ENCODE measurements at regions not wholly inside any gene's neighbourhood (a gene's known extent, or its start where the extent isn't known, plus 50 kb on each side); places are given as distances from the start of the nearest gene placed in this dataset.

DNA sequence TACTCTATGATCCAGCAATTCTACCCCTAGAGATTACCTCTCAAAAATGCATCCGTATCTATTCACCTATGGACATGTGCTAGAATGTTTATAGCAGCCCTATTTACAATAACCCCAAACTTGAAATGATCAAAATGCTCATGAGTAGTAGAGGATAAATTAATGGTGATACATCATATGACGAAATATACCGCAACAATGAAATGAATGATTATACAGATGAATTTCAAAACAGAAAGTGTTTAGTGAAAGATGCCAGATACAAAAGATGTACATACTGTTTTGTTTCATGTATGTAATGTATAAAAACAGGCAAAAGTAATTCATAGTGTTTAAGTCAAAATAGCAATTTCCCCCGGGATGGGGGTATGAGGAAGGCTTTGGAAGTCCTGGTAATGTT is 91.0 kb upstream of the CD55 start:
- no peak for DNase-seq (ENCODE audit: extremely low spot score)
- no peak for TF ChIP-seq EP300 (IDR thresholded peaks at IDR 0.05)
- no peak for TF ChIP-seq CTCF (IDR thresholded peaks at IDR 0.05)
- no peak for TF ChIP-seq POLR2AphosphoS5 (IDR thresholded peaks at IDR 0.05)
- TF ChIP-seq POLR2A (IDR thresholded peaks at IDR 0.05; ENCODE audit: low read depth), result no peak
- Histone ChIP-seq H3K27ac (replicated peaks in 1 of 4) (no peak overlapping the region), H3K4me3 (no peak overlapping the region), H3K4me1 (peaks cover 0 to 11% (median 0%) of the 10 kb centered on the region in 4 donors), H3K9me3 (no peaks in the 10 kb centered on the region), H3K27me3 (no peaks in the 10 kb centered on the region), H3K36me3 (no peaks in the 10 kb centered on the region)
- intact Hi-C loops (cut with DNase I), result no loop called here
- 57% methylated on average over 4 of the region's 4 CpGs for WGBS

GRCh38 chr1:207234690-207235089 is 86.8 kb upstream of the CD55 start:
- Histone ChIP-seq H3K4me1 (no peaks in the 10 kb centered on the region), H3K36me3 (no peaks in the 10 kb centered on the region), H3K27me3 (no peaks in the 10 kb centered on the region), H3K4me3 (no peak overlapping the region), H3K27ac (replicated peaks in 1 of 4) (no peak overlapping the region), H3K9me3 (no peaks in the 10 kb centered on the region)
- intact Hi-C loops (cut with DNase I), result no loop called here
- TF ChIP-seq POLR2A (IDR thresholded peaks at IDR 0.05; ENCODE audit: low read depth) (no peak), POLR2AphosphoS5 (IDR thresholded peaks at IDR 0.05) (no peak), CTCF (IDR thresholded peaks at IDR 0.05) (no peak), EP300 (IDR thresholded peaks at IDR 0.05) (no peak)
- no peak for DNase-seq (ENCODE audit: extremely low spot score)

DNA sequence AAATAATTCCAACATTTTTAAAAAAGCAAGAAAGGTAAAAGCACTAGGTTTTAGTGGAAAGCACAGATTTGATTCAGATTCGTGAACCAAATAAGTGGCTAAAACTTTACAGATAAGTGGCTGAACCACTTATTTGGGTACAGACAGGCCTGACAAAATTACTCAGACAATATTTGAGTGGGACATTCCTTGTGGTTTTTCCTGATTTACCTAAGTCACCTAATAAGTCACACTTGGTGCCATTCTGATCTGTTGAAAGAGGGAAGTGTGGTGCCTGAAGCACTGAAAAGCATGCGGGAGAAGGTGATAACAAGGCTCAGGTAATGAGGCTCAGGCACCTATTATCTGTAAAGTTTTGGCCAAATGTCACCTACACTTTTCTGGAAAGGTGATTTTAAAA is 81.6 kb upstream of the CD55 start:
- intact Hi-C loops (cut with DNase I), result no loop called here
- no peak overlapping the region for H3K4me3 ChIP-seq
- DNase-seq (ENCODE audit: extremely low spot score), result no peak
- H3K27ac ChIP-seq (replicated peaks in 1 of 4), result no peak overlapping the region
- no peaks in the 10 kb centered on the region for H3K9me3 ChIP-seq
- H3K27me3 ChIP-seq, result no peaks in the 10 kb centered on the region
- peaks cover 0 to 9% (median 0%) of the 10 kb centered on the region in 4 donors for H3K4me1 ChIP-seq
- TF ChIP-seq POLR2A (IDR thresholded peaks at IDR 0.05; ENCODE audit: low read depth), result no peak
- no peak for TF ChIP-seq POLR2AphosphoS5 (IDR thresholded peaks at IDR 0.05)
- no peak for TF ChIP-seq CTCF (IDR thresholded peaks at IDR 0.05)
- no peak for TF ChIP-seq EP300 (IDR thresholded peaks at IDR 0.05)
- H3K36me3 ChIP-seq, result no peaks in the 10 kb centered on the region
- WGBS, result 94% methylated on average over 2 of the region's 2 CpGs

DNA sequence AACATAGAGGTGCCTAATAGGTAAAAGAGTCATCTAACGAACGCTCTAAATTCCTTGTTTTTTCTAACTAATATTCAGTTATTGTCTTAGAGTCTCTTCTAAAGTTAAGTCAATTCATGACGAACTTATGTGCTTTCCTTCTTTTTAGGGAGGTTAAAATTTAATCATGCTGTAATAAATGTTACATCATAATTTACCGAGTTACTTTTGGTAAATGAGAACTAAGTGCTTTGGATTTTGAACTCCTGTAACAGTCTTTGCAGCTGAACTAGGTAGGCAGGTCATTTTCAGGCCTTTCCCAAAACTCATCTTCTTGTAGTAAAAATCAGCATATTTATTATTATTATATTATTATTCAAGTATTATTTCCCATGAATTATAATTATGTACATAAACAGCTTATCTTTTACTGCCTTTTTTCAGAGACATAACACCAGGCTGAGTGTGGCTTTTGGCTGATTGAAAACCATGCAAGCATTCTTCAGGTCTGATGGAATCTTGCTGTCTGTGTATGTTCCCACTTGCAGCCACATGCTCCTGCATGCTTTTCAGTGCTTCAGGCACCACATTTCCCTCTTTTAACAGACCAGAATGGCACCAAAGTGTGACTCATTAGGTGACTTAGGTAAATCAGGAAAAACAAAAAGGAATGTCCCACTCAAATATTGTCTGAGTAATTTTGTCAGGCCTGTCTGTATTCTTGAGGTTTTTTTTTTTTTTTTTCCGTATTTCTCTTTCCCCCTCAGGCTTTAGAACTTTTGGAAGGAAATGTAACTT is 81.0 kb upstream of the CD55 start:
- Histone ChIP-seq H3K36me3 (no peaks in the 10 kb centered on the region), H3K9me3 (no peaks in the 10 kb centered on the region), H3K27ac (replicated peaks in 1 of 4) (no peak overlapping the region), H3K4me3 (no peak overlapping the region), H3K4me1 (peaks cover 0 to 9% (median 0%) of the 10 kb centered on the region in 4 donors), H3K27me3 (no peaks in the 10 kb centered on the region)
- whole genome bisulfite sequencing, result 76% methylated on average over 5 of the region's 5 CpGs
- no peak for DNase-seq (ENCODE audit: extremely low spot score)
- intact Hi-C loops (cut with DNase I), result no loop called here
- TF ChIP-seq CTCF (IDR thresholded peaks at IDR 0.05), result no peak
- no peak for TF ChIP-seq POLR2AphosphoS5 (IDR thresholded peaks at IDR 0.05)
- TF ChIP-seq POLR2A (IDR thresholded peaks at IDR 0.05; ENCODE audit: low read depth), result no peak
- no peak for TF ChIP-seq EP300 (IDR thresholded peaks at IDR 0.05)

All from esophagus muscularis mucosa (tissue), 4 donors.